ENCODE measurements at regions not wholly inside any gene's neighbourhood (a gene's known extent, or its start where the extent isn't known, plus 50 kb on each side); places are given as distances from the start of the nearest gene placed in this dataset.

- no peak for TF ChIP-seq EZH2phosphoT487 (IDR thresholded peaks at IDR 0.05; ENCODE audit: borderline replicate concordance, low read depth, low read length)
- no peak for TF ChIP-seq CTCF (conservative IDR thresholded peaks at IDR 0.05; ENCODE audit: low read length)
- H4K20me1 ChIP-seq (ENCODE audit: insufficient read depth, low read length): no peaks in the 10 kb centered on the region
- H3K36me3 ChIP-seq (ENCODE audit: insufficient read depth, low read length): no peaks in the 10 kb centered on the region
- H3K9me2 ChIP-seq (ENCODE audit: insufficient read depth, low read length): no peaks in the 10 kb centered on the region
- H2AFZ ChIP-seq (ENCODE audit: low read length): no peak overlapping the region
- BruUV-seq (replicated peaks): no TSS peak
- H3K9me3 ChIP-seq (ENCODE audit: low read length): no peaks in the 10 kb centered on the region
- H3K27ac ChIP-seq (ENCODE audit: low read depth, low read length, poor library complexity, severe bottlenecking): no peak overlapping the region
- H3K4me2 ChIP-seq (ENCODE audit: low read length): no peak overlapping the region
- H3K79me2 ChIP-seq (ENCODE audit: insufficient read depth, low read depth, low read length): no peaks in the 10 kb centered on the region
- H3K4me1 ChIP-seq (ENCODE audit: insufficient read depth, low read length, poor library complexity, severe bottlenecking): no peaks in the 10 kb centered on the region
- POLR2A ChIA-PET: no interaction called here
- intact Hi-C loops (cut with micrococcal nuclease; ENCODE audit: unreplicated experiment): no loop called here
- CTCF ChIA-PET (ENCODE audit: unreplicated experiment): no interaction called here
- H3K4me3 ChIP-seq (ENCODE audit: low read depth, low read length, poor library complexity, severe bottlenecking): no peak overlapping the region
- no peak for DNase-seq (ENCODE audit: low spot score)
These were observed 360.8 kb downstream of the GPATCH2 start for GRCh38 chr1:217270101-217270500.

GRCh38 chr1:217268058-217268457 is 362.8 kb downstream of the GPATCH2 start:
- Histone ChIP-seq H3K4me2 (ENCODE audit: low read length) (no peak overlapping the region), H3K9me2 (ENCODE audit: insufficient read depth, low read length) (no peaks in the 10 kb centered on the region), H3K27ac (ENCODE audit: low read depth, low read length, poor library complexity, severe bottlenecking) (no peak overlapping the region), H3K4me1 (ENCODE audit: insufficient read depth, low read length, poor library complexity, severe bottlenecking) (no peaks in the 10 kb centered on the region), H3K36me3 (ENCODE audit: insufficient read depth, low read length) (no peaks in the 10 kb centered on the region), H3K4me3 (ENCODE audit: low read depth, low read length, poor library complexity, severe bottlenecking) (no peak overlapping the region), H2AFZ (ENCODE audit: low read length) (no peak overlapping the region), H4K20me1 (ENCODE audit: insufficient read depth, low read length) (no peaks in the 10 kb centered on the region), H3K9me3 (ENCODE audit: low read length) (no peaks in the 10 kb centered on the region), H3K79me2 (ENCODE audit: insufficient read depth, low read depth, low read length) (no peaks in the 10 kb centered on the region)
- BruUV-seq (replicated peaks): no TSS peak
- ChIA-PET CTCF (ENCODE audit: unreplicated experiment) (no interaction called here), POLR2A (interaction anchor here (0.9 kb wide), 1 partner anchor 51 kb away, joined by 3 read pairs; no protein-coding TSS in a partner anchor)
- intact Hi-C loops (cut with micrococcal nuclease; ENCODE audit: unreplicated experiment): no loop called here
- DNase-seq (ENCODE audit: low spot score): no peak
- TF ChIP-seq CTCF (conservative IDR thresholded peaks at IDR 0.05; ENCODE audit: low read length) (no peak), EZH2phosphoT487 (IDR thresholded peaks at IDR 0.05; ENCODE audit: borderline replicate concordance, low read depth, low read length) (no peak)

- Histone ChIP-seq H3K27ac (ENCODE audit: low read depth, low read length, poor library complexity, severe bottlenecking) (no peak overlapping the region), H3K79me2 (ENCODE audit: insufficient read depth, low read depth, low read length) (no peaks in the 10 kb centered on the region), H3K4me1 (ENCODE audit: insufficient read depth, low read length, poor library complexity, severe bottlenecking) (no peaks in the 10 kb centered on the region), H3K9me2 (ENCODE audit: insufficient read depth, low read length) (no peaks in the 10 kb centered on the region), H3K9me3 (ENCODE audit: low read length) (no peaks in the 10 kb centered on the region), H3K36me3 (ENCODE audit: insufficient read depth, low read length) (no peaks in the 10 kb centered on the region), H2AFZ (ENCODE audit: low read length) (no peak overlapping the region), H3K4me2 (ENCODE audit: low read length) (no peak overlapping the region), H4K20me1 (ENCODE audit: insufficient read depth, low read length) (no peaks in the 10 kb centered on the region), H3K4me3 (ENCODE audit: low read depth, low read length, poor library complexity, severe bottlenecking) (no peak overlapping the region)
- BruUV-seq (replicated peaks): no TSS peak
- intact Hi-C loops (cut with micrococcal nuclease; ENCODE audit: unreplicated experiment): no loop called here
- TF ChIP-seq CTCF (conservative IDR thresholded peaks at IDR 0.05; ENCODE audit: low read length): no peak
- no peak for TF ChIP-seq EZH2phosphoT487 (IDR thresholded peaks at IDR 0.05; ENCODE audit: borderline replicate concordance, low read depth, low read length)
- POLR2A ChIA-PET: interaction anchor here (0.6 kb wide), 1 partner anchor 1615 kb away, joined by 4 read pairs; no protein-coding TSS in a partner anchor
- CTCF ChIA-PET (ENCODE audit: unreplicated experiment): no interaction called here
- DNase-seq (ENCODE audit: low spot score): no peak
These were observed 369.3 kb downstream of the GPATCH2 start for GRCh38 chr1:217261636-217262035.

Data from OCI-LY7 (cell line).